Mammary epithelial cell (primary cell): ENCODE measurements at regions not wholly inside any gene's neighbourhood (a gene's known extent, or its start where the extent isn't known, plus 50 kb on each side); places are given as distances from the start of the nearest gene placed in this dataset.

Experiments
- EZH2 ChIP-seq: IDR thresholded peaks from 2 replicates; pipeline ENCODE4 v1.6.1; 2012; ENCODE audit warnings: low read length, inconsistent platforms, borderline replicate concordance
- TF ChIP-seq, protein P1 (sequence below), 2 donors: IDR thresholded peaks in 1 of 2; conservative IDR thresholded peaks in 1 of 2; 2 replicates each; pipeline ENCODE4 v1.5.1; 2011 to 2012; ENCODE audit warnings: inconsistent platforms in 2 of 2, low read length in 2 of 2, mild to moderate bottlenecking in 2 of 2, control low read depth in 1 of 2, low read depth in 1 of 2; ENCODE audit not compliant: insufficient read depth in 1 of 2; ENCODE audit errors: extremely low read depth in 1 of 2

DNA sequence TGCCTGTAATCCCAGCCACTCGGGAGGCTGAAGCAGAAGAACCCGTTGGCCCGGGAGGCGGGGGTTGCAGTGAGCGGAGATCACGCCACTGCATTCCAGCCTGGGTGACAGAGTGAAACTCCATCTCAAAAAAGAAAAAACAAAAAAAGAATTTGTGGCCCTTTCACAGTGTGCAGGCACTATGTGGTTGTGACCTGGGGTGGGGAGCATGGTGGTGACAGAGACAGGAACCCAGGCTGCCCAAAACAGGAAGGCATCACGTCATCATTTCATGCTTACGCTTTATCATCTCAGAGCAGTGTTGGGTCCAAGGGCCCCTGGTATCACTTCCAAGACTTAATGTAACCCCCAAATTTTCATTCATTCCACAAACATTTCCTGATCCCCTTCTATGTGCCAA, 175.7 kb upstream of the GSC start:
- TF ChIP-seq, protein P1, sequence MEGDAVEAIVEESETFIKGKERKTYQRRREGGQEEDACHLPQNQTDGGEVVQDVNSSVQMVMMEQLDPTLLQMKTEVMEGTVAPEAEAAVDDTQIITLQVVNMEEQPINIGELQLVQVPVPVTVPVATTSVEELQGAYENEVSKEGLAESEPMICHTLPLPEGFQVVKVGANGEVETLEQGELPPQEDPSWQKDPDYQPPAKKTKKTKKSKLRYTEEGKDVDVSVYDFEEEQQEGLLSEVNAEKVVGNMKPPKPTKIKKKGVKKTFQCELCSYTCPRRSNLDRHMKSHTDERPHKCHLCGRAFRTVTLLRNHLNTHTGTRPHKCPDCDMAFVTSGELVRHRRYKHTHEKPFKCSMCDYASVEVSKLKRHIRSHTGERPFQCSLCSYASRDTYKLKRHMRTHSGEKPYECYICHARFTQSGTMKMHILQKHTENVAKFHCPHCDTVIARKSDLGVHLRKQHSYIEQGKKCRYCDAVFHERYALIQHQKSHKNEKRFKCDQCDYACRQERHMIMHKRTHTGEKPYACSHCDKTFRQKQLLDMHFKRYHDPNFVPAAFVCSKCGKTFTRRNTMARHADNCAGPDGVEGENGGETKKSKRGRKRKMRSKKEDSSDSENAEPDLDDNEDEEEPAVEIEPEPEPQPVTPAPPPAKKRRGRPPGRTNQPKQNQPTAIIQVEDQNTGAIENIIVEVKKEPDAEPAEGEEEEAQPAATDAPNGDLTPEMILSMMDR (conservative IDR thresholded peaks at IDR 0.05 in 1 of 2, IDR thresholded peaks at IDR 0.05 in 1 of 2; ENCODE audit: extremely low read depth in 1 of 2, insufficient read depth in 1 of 2, low read depth in 1 of 2, low read length in 2 of 2), result no peak
- TF ChIP-seq EZH2, result no peak
